Ascending aorta (tissue), 2 donors: ENCODE measurements at regions not wholly inside any gene's neighbourhood (a gene's known extent, or its start where the extent isn't known, plus 50 kb on each side); places are given as distances from the start of the nearest gene placed in this dataset.

Source experiments
- DNase-seq, 2 donors: peaks; one replicate each; pipeline ENCODE4 v3.0.0-alpha.2; 2019; ENCODE audit warnings: low spot score in 2 of 2
- H3K27ac ChIP-seq, 2 donors: fragments of 200-600 bp; sonication (generic); one replicate each; pipeline ENCODE4 v1.5.1; 2016 to 2017; ENCODE audit warnings: mild to moderate bottlenecking in 1 of 2
- H3K27me3 ChIP-seq: fragments of 200-600 bp; sonication (generic); one replicate; pipeline ENCODE4 v1.5.1; 2017
- H3K36me3 ChIP-seq, 2 donors: fragments of 200-600 bp; sonication (generic); one replicate each; pipeline ENCODE4 v1.5.1; 2016
- H3K4me1 ChIP-seq, 2 donors: fragments of 200-600 bp; sonication (generic); one replicate each; pipeline ENCODE4 v1.5.1; 2016 to 2017; ENCODE audit warnings: mild to moderate bottlenecking in 1 of 2
- H3K4me3 ChIP-seq, 2 donors: fragments of 200-600 bp; sonication (generic); one replicate each; pipeline ENCODE4 v1.5.1; 2016 to 2017; ENCODE audit warnings: mild to moderate bottlenecking in 1 of 2
- H3K9me3 ChIP-seq, 2 donors: fragments of 200-600 bp; sonication (generic); one replicate each; pipeline ENCODE4 v1.5.1; 2016
- CTCF ChIP-seq, 3 experiments: fragments of 200-600 bp in 2 of 3; fragments of 450-650 bp in 1 of 3; sonication (generic) in 2 of 3; IDR thresholded peaks; one replicate each; pipeline ENCODE4 v1.5.1; 2016 to 2019; ENCODE audit warnings: antibody characterized with exemption in 3 of 3, mild to moderate bottlenecking in 1 of 3, moderate library complexity in 1 of 3
- intact Hi-C: fragments of 100-400 bp; cut with DNase I; formaldehyde crosslinking; loops from one replicate; pipeline ENCODE4 v1.15.1; 2023

DNA sequence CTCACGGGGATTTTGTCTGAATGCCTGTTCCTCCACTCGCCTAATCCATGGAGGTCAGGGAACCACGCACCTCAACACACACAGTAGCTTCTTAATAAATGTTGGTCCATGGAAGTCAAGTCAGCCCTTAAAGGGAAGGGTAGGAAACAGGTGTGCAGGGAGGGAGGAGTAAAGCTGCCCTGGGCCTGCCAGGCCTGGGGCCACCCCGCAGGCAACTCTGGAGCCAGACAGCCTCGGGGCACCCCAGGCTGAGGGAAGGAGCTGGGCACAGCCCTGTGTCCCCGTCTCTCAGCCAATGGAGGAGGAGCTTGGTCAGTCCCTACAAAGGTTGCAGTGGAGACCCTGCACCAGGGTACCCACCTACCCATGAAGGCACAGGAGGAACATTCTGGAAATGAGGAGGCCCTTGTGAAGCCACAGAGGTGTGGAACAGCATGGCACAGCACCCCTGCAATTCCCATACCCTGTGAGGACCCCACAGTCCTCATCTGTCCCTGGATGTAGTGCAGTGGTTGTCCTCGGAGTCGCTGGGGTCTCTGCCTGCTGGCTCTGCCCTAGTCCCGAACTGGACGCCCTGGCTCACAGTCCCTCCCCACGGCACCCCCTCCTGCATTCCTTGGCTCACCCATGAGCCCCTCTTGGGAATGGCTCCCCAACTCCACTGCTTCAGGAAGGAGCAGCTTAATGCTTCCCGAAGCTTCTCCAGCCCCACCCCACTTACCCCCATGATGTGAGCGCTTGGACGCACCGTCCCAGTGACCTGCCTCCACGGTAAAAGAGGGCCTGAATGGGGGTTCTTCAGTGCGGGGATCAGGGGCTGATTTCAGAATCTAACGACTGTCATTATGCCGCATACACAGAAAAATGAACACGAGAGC lies 79.2 kb upstream of the INSIG1 start:
- no peak for TF ChIP-seq CTCF (IDR thresholded peaks at IDR 0.05)
- intact Hi-C loops = no loop called here
- H3K27me3 ChIP-seq = no peaks in the 10 kb centered on the region

DNA sequence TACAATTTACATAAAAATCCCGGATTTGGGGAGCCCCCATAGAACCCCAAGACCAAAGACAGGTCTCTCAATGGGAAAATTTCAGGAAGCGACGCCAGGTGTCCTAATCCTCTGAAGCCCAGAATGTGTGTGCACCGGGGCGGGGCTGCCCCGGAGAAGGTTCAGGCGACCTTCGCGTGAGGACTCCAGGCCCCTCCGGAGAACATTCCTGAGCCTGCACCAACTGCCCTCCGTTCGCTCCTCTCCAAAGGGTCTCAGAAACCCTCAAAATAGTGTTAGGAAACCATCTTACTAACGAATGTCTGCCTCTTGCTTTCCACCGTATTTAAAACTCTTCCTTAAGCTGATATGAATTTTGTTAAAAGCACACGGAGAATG lies 78.5 kb upstream of the INSIG1 start:
- no peaks in the 10 kb centered on the region for H3K27me3 ChIP-seq
- TF ChIP-seq CTCF (IDR thresholded peaks at IDR 0.05) = no peak
- no peaks in the 10 kb centered on the region for H3K9me3 ChIP-seq
- H3K4me1 ChIP-seq = no peaks in the 10 kb centered on the region
- DNase-seq = no peak
- intact Hi-C loops = no loop called here
- no peaks in the 10 kb centered on the region for H3K36me3 ChIP-seq
- H3K27ac ChIP-seq = no peak overlapping the region
- H3K4me3 ChIP-seq = no peak overlapping the region

More for the DNA sequence above, 79.2 kb upstream of the INSIG1 start:
- H3K27ac ChIP-seq = no peak overlapping the region
- no peak overlapping the region for H3K4me3 ChIP-seq
- no peaks in the 10 kb centered on the region for H3K36me3 ChIP-seq
- H3K4me1 ChIP-seq = no peaks in the 10 kb centered on the region
- no peak for DNase-seq
- H3K9me3 ChIP-seq = no peaks in the 10 kb centered on the region

- Histone ChIP-seq H3K9me3 (no peaks in the 10 kb centered on the region), H3K36me3 (no peaks in the 10 kb centered on the region), H3K27ac (no peak overlapping the region), H3K27me3 (no peaks in the 10 kb centered on the region), H3K4me1 (no peaks in the 10 kb centered on the region), H3K4me3 (no peak overlapping the region)
- TF ChIP-seq CTCF (IDR thresholded peaks at IDR 0.05) = no peak
- no peak for DNase-seq
- intact Hi-C loops = no loop called here
Observed at GRCh38 chr7:155219947-155220769, 77.5 kb upstream of the INSIG1 start.

DNA sequence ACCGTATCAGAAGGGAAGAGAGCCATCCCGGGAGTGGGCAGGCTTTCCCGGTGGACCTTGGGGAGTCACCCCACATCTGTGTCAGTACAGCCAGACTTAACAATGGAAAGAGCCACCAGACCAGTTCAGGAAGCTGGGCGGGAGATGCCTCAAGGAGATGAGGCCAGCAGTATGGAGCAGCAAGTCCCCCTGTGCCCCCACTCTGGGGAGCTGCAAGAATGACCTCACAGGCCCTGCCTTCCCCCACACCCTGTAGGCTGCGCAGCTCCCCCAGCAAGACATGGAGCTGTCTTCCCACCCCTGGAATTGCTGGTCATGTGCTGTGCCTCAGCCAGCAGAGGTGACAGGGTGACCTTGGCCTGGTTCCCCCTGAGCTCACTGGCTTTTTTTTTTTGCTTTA lies 76.8 kb upstream of the INSIG1 start:
- TF ChIP-seq CTCF (IDR thresholded peaks at IDR 0.05) = no peak
- DNase-seq = no peak

GRCh38 chr7:155221547-155221946 lies 76.1 kb upstream of the INSIG1 start:
- no peak for DNase-seq
- intact Hi-C loops = no loop called here
- no peaks in the 10 kb centered on the region for H3K27me3 ChIP-seq
- TF ChIP-seq CTCF (IDR thresholded peaks at IDR 0.05) = no peak
- no peaks in the 10 kb centered on the region for H3K4me1 ChIP-seq
- H3K36me3 ChIP-seq = no peaks in the 10 kb centered on the region
- H3K4me3 ChIP-seq = no peak overlapping the region
- H3K27ac ChIP-seq = no peak overlapping the region
- H3K9me3 ChIP-seq = no peaks in the 10 kb centered on the region

More for the DNA sequence above, 76.8 kb upstream of the INSIG1 start:
- no peak overlapping the region for H3K4me3 ChIP-seq
- H3K27ac ChIP-seq = no peak overlapping the region
- H3K9me3 ChIP-seq = no peaks in the 10 kb centered on the region
- intact Hi-C loops = no loop called here
- H3K4me1 ChIP-seq = no peaks in the 10 kb centered on the region
- H3K36me3 ChIP-seq = no peaks in the 10 kb centered on the region
- H3K27me3 ChIP-seq = no peaks in the 10 kb centered on the region
